Cardiac fibroblast (primary cell): ENCODE measurements at regions not wholly inside any gene's neighbourhood (a gene's known extent, or its start where the extent isn't known, plus 50 kb on each side); places are given as distances from the start of the nearest gene placed in this dataset.

Source experiments
- DNase-seq, 2 donors: peaks; one replicate each; pipeline versions ENCODE4 v3.0.0 to v3.0.0-alpha.2; 2010; ENCODE audit warnings: low read depth in 2 of 2
- H3K4me3 ChIP-seq, 2 donors: replicated peaks in 1 of 2; 1 replicate in 1 of 2; 2 replicates in 1 of 2; pipeline ENCODE4 v1.5.1; 2011; ENCODE audit warnings: low read depth in 2 of 2, low read length in 2 of 2, mild to moderate bottlenecking in 2 of 2, moderate library complexity in 1 of 2
- TF ChIP-seq, protein P1 (sequence below): IDR thresholded peaks from one replicate; pipeline ENCODE4 v1.5.1; 2011; ENCODE audit warnings: low read depth, mild to moderate bottlenecking, low read length, inconsistent platforms

DNA sequence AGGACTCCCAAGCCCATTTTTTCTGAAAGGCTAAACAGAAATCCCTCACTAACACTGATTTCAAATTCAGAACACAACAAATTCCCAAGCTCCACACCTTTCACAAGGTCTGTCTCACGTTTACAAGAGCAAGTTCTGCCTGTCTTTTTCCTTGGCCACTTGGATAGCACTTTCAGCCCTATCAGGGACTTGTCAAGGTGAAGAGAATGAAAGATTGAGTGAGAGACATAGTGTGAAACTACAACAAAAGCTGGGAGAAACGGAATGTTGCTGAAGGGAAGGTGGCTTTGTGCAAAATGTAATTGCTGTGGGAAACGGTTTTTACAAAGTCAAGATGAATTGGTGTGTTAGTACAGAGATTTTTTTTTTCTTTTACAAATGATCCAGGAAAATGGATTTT lies 89.4 kb upstream of the GATA6 start:
- TF ChIP-seq, protein P1, sequence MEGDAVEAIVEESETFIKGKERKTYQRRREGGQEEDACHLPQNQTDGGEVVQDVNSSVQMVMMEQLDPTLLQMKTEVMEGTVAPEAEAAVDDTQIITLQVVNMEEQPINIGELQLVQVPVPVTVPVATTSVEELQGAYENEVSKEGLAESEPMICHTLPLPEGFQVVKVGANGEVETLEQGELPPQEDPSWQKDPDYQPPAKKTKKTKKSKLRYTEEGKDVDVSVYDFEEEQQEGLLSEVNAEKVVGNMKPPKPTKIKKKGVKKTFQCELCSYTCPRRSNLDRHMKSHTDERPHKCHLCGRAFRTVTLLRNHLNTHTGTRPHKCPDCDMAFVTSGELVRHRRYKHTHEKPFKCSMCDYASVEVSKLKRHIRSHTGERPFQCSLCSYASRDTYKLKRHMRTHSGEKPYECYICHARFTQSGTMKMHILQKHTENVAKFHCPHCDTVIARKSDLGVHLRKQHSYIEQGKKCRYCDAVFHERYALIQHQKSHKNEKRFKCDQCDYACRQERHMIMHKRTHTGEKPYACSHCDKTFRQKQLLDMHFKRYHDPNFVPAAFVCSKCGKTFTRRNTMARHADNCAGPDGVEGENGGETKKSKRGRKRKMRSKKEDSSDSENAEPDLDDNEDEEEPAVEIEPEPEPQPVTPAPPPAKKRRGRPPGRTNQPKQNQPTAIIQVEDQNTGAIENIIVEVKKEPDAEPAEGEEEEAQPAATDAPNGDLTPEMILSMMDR, result no peak
- no peak for DNase-seq
- no peak overlapping the region for H3K4me3 ChIP-seq

DNA sequence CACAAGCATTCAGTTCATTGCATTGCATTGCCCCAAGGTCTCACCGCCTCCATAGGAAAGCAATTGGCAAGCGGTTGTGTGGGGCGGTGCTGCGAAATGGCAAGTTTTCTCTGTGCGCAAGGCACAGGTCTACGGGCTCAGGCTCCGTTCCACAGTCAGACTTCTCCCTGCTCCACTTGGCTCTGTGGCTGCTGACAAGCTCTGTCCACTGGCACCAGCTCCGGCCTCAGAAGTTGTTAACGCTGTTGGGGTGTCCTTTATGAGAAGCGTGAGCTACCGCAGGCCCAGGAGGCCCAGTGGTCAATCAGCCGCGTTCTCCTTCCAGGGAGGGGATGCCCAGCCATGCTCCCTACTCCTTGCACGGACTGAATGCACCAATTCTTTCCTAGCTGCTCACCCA lies 87.0 kb upstream of the GATA6 start:
- DNase-seq, result no peak
- no peak overlapping the region for H3K4me3 ChIP-seq
- TF ChIP-seq, protein P1, result no peak

DNA sequence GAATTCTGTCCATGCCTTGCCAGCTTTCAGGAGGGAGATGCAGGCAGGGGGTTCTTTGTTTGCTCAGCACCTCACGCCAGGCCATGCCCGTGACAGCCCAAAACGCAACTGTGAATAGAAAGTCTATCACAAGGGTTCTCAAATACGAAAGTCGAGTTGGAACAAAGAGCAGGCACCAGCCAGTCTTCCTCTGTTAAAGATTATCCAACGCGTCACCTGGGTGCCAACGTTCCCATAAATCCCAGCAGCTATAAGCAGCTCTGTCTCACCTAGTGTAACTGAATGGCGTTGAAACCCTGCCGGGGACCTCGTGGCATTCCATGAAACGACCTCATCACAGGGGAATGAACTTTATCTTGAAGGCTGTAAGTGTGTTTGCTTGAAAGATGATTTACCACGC lies 84.8 kb upstream of the GATA6 start:
- H3K4me3 ChIP-seq, result no peak overlapping the region
- TF ChIP-seq, protein P1, result no peak
- no peak for DNase-seq

DNA sequence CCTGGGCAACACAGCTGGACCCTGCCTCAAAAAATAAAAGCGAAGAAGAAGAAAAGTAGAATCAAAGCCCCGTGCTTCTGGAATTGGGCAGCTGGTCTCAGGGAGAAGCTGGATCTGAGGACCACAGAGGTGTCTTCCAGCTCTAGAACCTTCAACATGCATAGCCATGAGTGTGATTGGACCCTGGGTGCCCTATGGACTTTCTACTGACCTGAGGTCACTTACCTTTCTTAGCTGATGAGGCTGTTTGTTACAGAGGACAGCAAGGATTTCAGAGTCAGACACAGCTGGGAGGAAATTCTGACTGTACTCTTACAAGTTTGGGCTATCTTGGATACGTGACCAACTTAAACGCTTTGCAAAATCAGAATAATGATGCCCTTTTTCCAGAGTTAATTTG lies 82.4 kb upstream of the GATA6 start:
- no peak overlapping the region for H3K4me3 ChIP-seq
- no peak for DNase-seq
- TF ChIP-seq, protein P1, result no peak

DNA sequence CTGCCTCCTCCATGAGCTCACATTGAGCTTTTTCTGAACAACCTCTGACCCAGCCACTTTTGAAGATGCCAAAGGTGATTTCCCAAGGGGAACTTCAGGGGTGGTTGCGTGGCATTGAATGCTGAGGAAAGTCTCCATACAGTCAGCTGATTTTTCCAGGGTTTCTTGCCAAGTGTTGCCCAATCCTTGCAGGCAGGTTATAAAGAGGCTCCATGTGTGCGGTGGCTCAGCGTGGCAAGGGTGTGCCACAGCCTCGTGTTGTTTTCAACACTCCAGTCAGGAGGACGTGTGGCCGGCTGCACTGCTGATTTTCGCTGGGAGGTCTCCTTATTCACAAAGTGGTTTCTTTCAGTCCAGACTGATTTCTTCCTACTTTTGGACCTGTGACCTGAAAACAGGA lies 81.4 kb upstream of the GATA6 start:
- no peak overlapping the region for H3K4me3 ChIP-seq
- peak in 1 of 2 donors; percentile 6 for DNase-seq
- TF ChIP-seq, protein P1, result no peak

DNA sequence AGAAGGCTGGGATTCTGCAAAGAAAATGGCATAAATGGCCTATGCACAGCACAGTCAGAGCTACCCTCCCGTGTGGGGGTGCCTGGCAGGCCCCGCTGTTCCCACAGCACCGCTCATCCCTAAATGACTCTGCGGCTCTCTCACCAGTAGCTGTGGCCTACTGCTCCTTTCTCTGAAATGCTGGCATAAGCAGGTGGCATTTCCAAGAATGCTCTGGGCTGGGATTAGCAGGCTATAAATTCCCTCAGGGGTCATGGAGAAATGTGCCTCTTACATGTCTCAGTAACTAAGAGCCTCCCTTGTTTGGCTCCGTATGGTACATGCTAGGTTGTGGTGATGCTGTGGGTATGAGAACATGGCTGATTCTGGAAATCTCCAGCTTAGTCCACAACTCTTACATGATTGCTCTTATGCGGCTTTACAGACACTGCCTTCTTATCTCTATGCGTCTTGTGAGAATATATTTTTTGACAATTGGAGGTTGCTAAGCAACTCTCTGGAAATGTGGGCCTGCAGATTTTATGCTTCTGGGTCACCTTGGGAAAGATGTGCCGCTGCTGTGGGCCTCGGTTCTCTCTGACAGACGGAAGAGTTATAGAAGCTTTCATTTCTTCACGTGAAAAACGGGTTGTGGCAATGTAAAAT lies 80.3 kb upstream of the GATA6 start:
- DNase-seq, result no peak
- no peak overlapping the region for H3K4me3 ChIP-seq
- TF ChIP-seq, protein P1, result no peak

DNA sequence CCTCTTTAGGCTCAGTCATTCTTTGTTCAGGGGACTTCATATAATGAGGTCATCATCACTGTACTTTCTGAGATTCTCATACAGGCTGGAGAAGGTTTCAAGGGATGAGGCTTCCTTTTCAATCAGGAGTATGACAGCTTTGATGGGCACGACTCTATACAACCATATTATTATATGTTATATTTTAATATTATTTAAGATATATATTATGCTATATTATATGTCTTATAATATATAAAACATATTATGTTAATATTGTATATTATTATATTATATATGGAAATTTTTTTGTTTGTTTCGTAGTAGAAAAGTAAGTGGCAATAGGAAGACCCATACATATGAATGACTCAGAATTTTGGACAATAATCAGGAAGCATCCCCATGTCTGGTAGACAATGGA lies 78.0 kb upstream of the GATA6 start:
- TF ChIP-seq, protein P1, result no peak
- no peak overlapping the region for H3K4me3 ChIP-seq
- DNase-seq, result no peak
